Esophagus squamous epithelium (tissue), 4 donors: ENCODE measurements at regions not wholly inside any gene's neighbourhood (a gene's known extent, or its start where the extent isn't known, plus 50 kb on each side); places are given as distances from the start of the nearest gene placed in this dataset.

ENCODE experiments used
- CTCF ChIP-seq, 6 experiments: fragments of 450-650 bp in 4 of 6; fragments of 200-600 bp in 2 of 6; sonication (generic) in 2 of 6; IDR thresholded peaks; one replicate each; pipeline ENCODE4 v1.5.1; 2016 to 2019; ENCODE audit warnings: antibody characterized with exemption in 6 of 6, mild to moderate bottlenecking in 4 of 6, moderate library complexity in 4 of 6
- POLR2A ChIP-seq, 4 donors: fragments of 450-650 bp; IDR thresholded peaks; one replicate each; pipeline ENCODE4 v1.6.1; 2017; ENCODE audit warnings: antibody characterized with exemption in 4 of 4, mild to moderate bottlenecking in 4 of 4, moderate library complexity in 3 of 4

- TF ChIP-seq CTCF (IDR thresholded peaks at IDR 0.05) (no peak), POLR2A (IDR thresholded peaks at IDR 0.05) (no peak)
These were observed 1228.6 kb upstream of the EYS start for GRCh38 chr6:66935612-66936011.
